ENCODE measurements at regions not wholly inside any gene's neighbourhood (a gene's known extent, or its start where the extent isn't known, plus 50 kb on each side); places are given as distances from the start of the nearest gene placed in this dataset.

GRCh38 chr11:104813532-104813931 is 84.7 kb downstream of the CASP12 start:
- TF ChIP-seq EZH2 (IDR thresholded peaks at IDR 0.05; ENCODE audit: borderline replicate concordance, low read depth, low read length, severe bottlenecking) (no peak), CTCF (IDR thresholded peaks at IDR 0.05; ENCODE audit: borderline replicate concordance, extremely low read depth, low read length, poor library complexity, severe bottlenecking) (no peak)

Data from DND-41 (cell line).